CD14-positive monocyte (primary cell): ENCODE measurements at regions not wholly inside any gene's neighbourhood (a gene's known extent, or its start where the extent isn't known, plus 50 kb on each side); places are given as distances from the start of the nearest gene placed in this dataset.

ENCODE experiments used
- DNase-seq, 3 donors: peaks; one replicate each; pipeline ENCODE4 v3.0.0-alpha.2; 2011 to 2022
- H2AFZ ChIP-seq: 2 replicates; pipeline ENCODE4 v1.6.0; 2012; ENCODE audit warnings: mild to moderate bottlenecking, low read depth, low read length, inconsistent platforms; ENCODE audit not compliant: insufficient read depth, poor library complexity, severe bottlenecking
- H3K27ac ChIP-seq, 2 donors: 1 replicate in 1 of 2; 2 replicates in 1 of 2; pipeline ENCODE4 v1.5.1; 2012 to 2013; ENCODE audit warnings: low read length in 2 of 2, control low read depth in 1 of 2, inconsistent platforms in 1 of 2, low read depth in 1 of 2, mild to moderate bottlenecking in 1 of 2
- H3K27me3 ChIP-seq, 2 donors: one replicate each; pipeline versions ENCODE4 v1.6.0 to v1.6.1; 2011 to 2013; ENCODE audit warnings: low read length in 2 of 2; ENCODE audit not compliant: control insufficient read depth in 2 of 2, insufficient read depth in 2 of 2
- H3K36me3 ChIP-seq, 2 donors: replicated peaks in 1 of 2; 1 replicate in 1 of 2; 2 replicates in 1 of 2; pipeline versions ENCODE4 v1.5.1 to v1.6.1; 2012 to 2013; ENCODE audit warnings: low read length in 2 of 2, control low read depth in 1 of 2, inconsistent platforms in 1 of 2, mild to moderate bottlenecking in 1 of 2; ENCODE audit not compliant: insufficient read depth in 2 of 2, control insufficient read depth in 1 of 2
- H3K4me1 ChIP-seq, 2 donors: 1 replicate in 1 of 2; 2 replicates in 1 of 2; pipeline versions ENCODE4 v1.5.1 to v1.6.1; 2012 to 2013; ENCODE audit warnings: low read length in 2 of 2, control low read depth in 1 of 2, inconsistent platforms in 1 of 2, mild to moderate bottlenecking in 1 of 2, moderate library complexity in 1 of 2; ENCODE audit not compliant: insufficient read depth in 2 of 2, control insufficient read depth in 1 of 2
- H3K4me2 ChIP-seq: replicated peaks from 2 replicates; pipeline ENCODE3; 2012; ENCODE audit warnings: low read length, moderate library complexity, mild to moderate bottlenecking; ENCODE audit not compliant: poor library complexity, severe bottlenecking; ENCODE audit errors: extremely low read depth
- H3K4me3 ChIP-seq, 3 experiments: fragments of 200-600 bp in 1 of 3; sonication (generic) in 1 of 3; replicated peaks in 1 of 3; 1 replicate in 2 of 3; 2 replicates in 1 of 3; pipeline ENCODE4 v1.5.1; 2011 to 2013; ENCODE audit warnings: low read length in 3 of 3, mild to moderate bottlenecking in 3 of 3, control low read depth in 2 of 3, low read depth in 2 of 3, inconsistent platforms in 1 of 3, moderate library complexity in 1 of 3
- H3K79me2 ChIP-seq: 2 replicates; pipeline ENCODE4 v1.6.0; 2012; ENCODE audit warnings: mild to moderate bottlenecking, control low read depth, inconsistent platforms, low read length, moderate library complexity; ENCODE audit not compliant: insufficient read depth
- H3K9ac ChIP-seq: 2 replicates; pipeline ENCODE4 v1.6.0; 2017; ENCODE audit warnings: low read length, mild to moderate bottlenecking; ENCODE audit not compliant: insufficient read depth, poor library complexity, severe bottlenecking
- H3K9me3 ChIP-seq, 2 donors: replicated peaks in 1 of 2; 1 replicate in 1 of 2; 2 replicates in 1 of 2; pipeline versions ENCODE4 v1.5.1 to v1.6.1; 2012 to 2013; ENCODE audit warnings: low read length in 2 of 2, control low read depth in 1 of 2; ENCODE audit not compliant: control insufficient read depth in 1 of 2, insufficient read depth in 1 of 2
- H4K20me1 ChIP-seq: 2 replicates; pipeline ENCODE4 v1.6.0; 2012; ENCODE audit warnings: mild to moderate bottlenecking, low read length, control low read depth, moderate library complexity; ENCODE audit not compliant: insufficient read depth
- H3K27ac Mint-ChIP-seq, 7 donors: one replicate each; pipeline ENCODE4 v1.8.0; 2020; ENCODE audit warnings: mild to moderate bottlenecking in 7 of 7, mixed read lengths in 7 of 7, moderate library complexity in 6 of 7, inconsistent platforms in 2 of 7
- H3K27me3 Mint-ChIP-seq, 3 donors: one replicate each; pipeline ENCODE4 v1.8.0; 2021 to 2022; ENCODE audit warnings: low read depth in 3 of 3, mild to moderate bottlenecking in 3 of 3, mixed read lengths in 3 of 3, moderate library complexity in 3 of 3, inconsistent platforms in 1 of 3
- H3K36me3 Mint-ChIP-seq, 2 donors: one replicate each; pipeline ENCODE4 v1.8.0; 2020; ENCODE audit warnings: mixed read lengths in 2 of 2, inconsistent platforms in 1 of 2, mild to moderate bottlenecking in 1 of 2
- H3K4me1 Mint-ChIP-seq: one replicate; pipeline ENCODE4 v1.8.0; 2020; ENCODE audit warnings: mild to moderate bottlenecking, mixed read lengths
- H3K4me3 Mint-ChIP-seq, 2 donors: one replicate each; pipeline ENCODE4 v1.8.0; 2020; ENCODE audit warnings: mild to moderate bottlenecking in 2 of 2, mixed read lengths in 2 of 2, moderate library complexity in 1 of 2
- H3K9me3 Mint-ChIP-seq, 7 donors: one replicate each; pipeline ENCODE4 v1.8.0; 2020 to 2022; ENCODE audit warnings: mixed read lengths in 7 of 7, mild to moderate bottlenecking in 6 of 7, moderate library complexity in 6 of 7, inconsistent platforms in 2 of 7
- CTCF ChIP-seq: fragments of 200-600 bp; IDR thresholded peaks from one replicate; pipeline ENCODE4 v1.8.0; 2022; ENCODE audit warnings: antibody characterized with exemption, mild to moderate bottlenecking
- WGBS: methylation state at CpG from one replicate; pipeline ENCODE4 v1.1.5; 2013; ENCODE audit warnings: missing lambda C conversion rate; ENCODE audit not compliant: insufficient coverage; 5-methylcytosine and 5-hydroxymethylcytosine counted together
- intact Hi-C, 2 donors: fragments of 100-400 bp; cut with micrococcal nuclease; formaldehyde crosslinking; loops; one replicate each; pipeline versions ENCODE4 v1.15.0 to v1.15.1; 2023

GRCh38 chr13:33697926-33698325, 120.0 kb upstream of the RFC3 start:
- Mint-ChIP-seq H3K9me3 (peaks cover 0 to 7% (median 3%) of the 10 kb centered on the region in 7 donors), H3K27ac (no peak overlapping the region), H3K27me3 (peaks cover 0 to 4% (median 2%) of the 10 kb centered on the region in 3 donors), H3K4me1 (no peaks in the 10 kb centered on the region), H3K4me3 (no peak overlapping the region), H3K36me3 (no peaks in the 10 kb centered on the region)
- H3K27ac ChIP-seq = no peak overlapping the region
- no peak overlapping the region for H3K9ac ChIP-seq
- H3K79me2 ChIP-seq = no peaks in the 10 kb centered on the region
- H3K27me3 ChIP-seq = no peaks in the 10 kb centered on the region
- intact Hi-C loops = no loop called here
- no CpG with 5 or more reads among the region's 1 CpG for WGBS
- no peak for TF ChIP-seq CTCF
- peaks cover 0 to under 1% of the 10 kb centered on the region in 2 donors for H3K9me3 ChIP-seq
- no peaks in the 10 kb centered on the region for H3K36me3 ChIP-seq
- no peaks in the 10 kb centered on the region for H4K20me1 ChIP-seq
- DNase-seq = no peak
- H3K4me1 ChIP-seq = no peaks in the 10 kb centered on the region
- H3K4me3 ChIP-seq = no peak overlapping the region
- no peak overlapping the region for H3K4me2 ChIP-seq
- H2AFZ ChIP-seq = no peak overlapping the region

DNA sequence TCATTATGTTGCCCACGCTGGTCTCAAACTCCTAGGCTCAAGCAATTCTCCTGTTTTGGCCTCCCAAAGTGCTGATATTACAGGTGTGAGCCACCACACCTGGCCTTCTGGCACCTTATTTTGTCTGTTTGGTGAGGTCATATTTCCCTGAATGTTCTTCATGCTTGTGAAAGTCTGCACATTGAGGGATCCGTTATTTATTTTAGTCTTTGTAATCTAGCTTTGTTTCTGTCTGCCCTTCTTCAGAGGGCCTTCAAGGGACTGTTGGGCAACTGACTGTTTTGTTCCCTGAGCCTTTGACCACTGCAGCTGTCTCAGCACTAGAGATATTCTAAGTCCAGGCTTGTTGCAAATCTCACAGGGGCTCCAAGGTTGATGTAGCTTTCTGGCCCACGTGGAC, 110.5 kb upstream of the RFC3 start:
- Mint-ChIP-seq H3K27ac (no peak overlapping the region), H3K4me1 (peaks cover 3% of the 10 kb centered on the region), H3K4me3 (no peak overlapping the region), H3K36me3 (peaks cover 0 to 3% of the 10 kb centered on the region in 2 donors), H3K27me3 (peaks cover 0 to 3% (median 2%) of the 10 kb centered on the region in 3 donors), H3K9me3 (peaks cover 19 to 38% (median 24%) of the 10 kb centered on the region in 7 donors)
- Histone ChIP-seq H3K4me2 (no peak overlapping the region), H3K9ac (no peak overlapping the region), H2AFZ (no peak overlapping the region), H3K9me3 (peaks cover 4 to 9% of the 10 kb centered on the region in 2 donors), H4K20me1 (no peaks in the 10 kb centered on the region), H3K27ac (no peak overlapping the region), H3K36me3 (no peaks in the 10 kb centered on the region), H3K79me2 (no peaks in the 10 kb centered on the region), H3K4me1 (no peaks in the 10 kb centered on the region), H3K4me3 (no peak overlapping the region), H3K27me3 (no peaks in the 10 kb centered on the region)
- no peak for DNase-seq
- WGBS = 90% methylated on average over 2 of the region's 3 CpGs
- no peak for TF ChIP-seq CTCF
- intact Hi-C loops = no loop called here
